ENCODE measurements at regions not wholly inside any gene's neighbourhood (a gene's known extent, or its start where the extent isn't known, plus 50 kb on each side); places are given as distances from the start of the nearest gene placed in this dataset.

DNA sequence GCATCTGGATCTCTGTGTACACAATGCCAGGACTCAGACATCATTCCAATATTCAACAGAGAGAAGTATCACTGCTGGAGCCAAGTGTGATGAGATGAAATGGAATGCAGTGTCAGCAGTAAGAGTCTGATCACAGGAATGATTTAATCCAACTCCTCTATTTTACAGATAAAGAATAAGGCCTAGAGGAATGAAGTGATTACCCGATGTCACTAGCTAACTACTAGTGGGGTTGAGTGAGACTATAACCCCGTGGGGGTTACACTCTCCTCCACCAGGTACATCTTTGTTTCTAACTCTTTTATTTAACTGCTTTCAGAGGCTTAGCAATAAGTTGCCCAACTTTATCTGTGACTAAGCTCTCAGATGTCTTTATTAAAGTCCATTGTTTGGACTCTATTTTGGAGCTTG lies 94.2 kb upstream of the FAT3 start:
- Mint-ChIP-seq H3K27ac (no peak overlapping the region), H3K9me3 (peaks cover 7 to 17% of the 10 kb centered on the region in 2 donors), H3K27me3 (ENCODE audit: low read depth in 2 of 2) (no peaks in the 10 kb centered on the region), H3K36me3 (no peaks in the 10 kb centered on the region), H3K4me3 (no peak overlapping the region), H3K4me1 (no peaks in the 10 kb centered on the region)
- H3K27me3 ChIP-seq (ENCODE audit: control insufficient read depth, insufficient read depth, low read length) = no peaks in the 10 kb centered on the region
- 57% methylated on average over 1 of the region's 2 CpGs for WGBS (ENCODE audit: insufficient coverage)
- TF ChIP-seq CTCF (IDR thresholded peaks at IDR 0.05) = no peak
- H3K4me1 ChIP-seq (ENCODE audit: control insufficient read depth, insufficient read depth, low read length) = no peaks in the 10 kb centered on the region
- H3K27ac ChIP-seq (ENCODE audit: low read length) = no peak overlapping the region
- ATAC-seq = no peak
- intact Hi-C loops (cut with micrococcal nuclease) = no loop called here
- H3K4me3 ChIP-seq (ENCODE audit: low read length) = no peak overlapping the region
- no peak for DNase-seq
- no peaks in the 10 kb centered on the region for H3K36me3 ChIP-seq (ENCODE audit: control insufficient read depth, insufficient read depth, low read length)
- no peaks in the 10 kb centered on the region for H3K9me3 ChIP-seq (ENCODE audit: control insufficient read depth, insufficient read depth, low read length)

- Mint-ChIP-seq H3K27me3 (ENCODE audit: low read depth in 2 of 2) (no peaks in the 10 kb centered on the region), H3K27ac (no peak overlapping the region), H3K4me3 (no peak overlapping the region), H3K36me3 (no peaks in the 10 kb centered on the region), H3K9me3 (peaks cover 7 to 19% of the 10 kb centered on the region in 2 donors), H3K4me1 (no peaks in the 10 kb centered on the region)
- 95% methylated on average over 1 of the region's 1 CpG for WGBS (ENCODE audit: insufficient coverage)
- Histone ChIP-seq H3K4me1 (ENCODE audit: control insufficient read depth, insufficient read depth, low read length) (no peaks in the 10 kb centered on the region), H3K27me3 (ENCODE audit: control insufficient read depth, insufficient read depth, low read length) (no peaks in the 10 kb centered on the region), H3K4me3 (ENCODE audit: low read length) (no peak overlapping the region), H3K36me3 (ENCODE audit: control insufficient read depth, insufficient read depth, low read length) (no peaks in the 10 kb centered on the region), H3K9me3 (ENCODE audit: control insufficient read depth, insufficient read depth, low read length) (no peaks in the 10 kb centered on the region), H3K27ac (ENCODE audit: low read length) (no peak overlapping the region)
- DNase-seq (no peak), ATAC-seq (no peak)
- no peak for TF ChIP-seq CTCF (IDR thresholded peaks at IDR 0.05)
- intact Hi-C loops (cut with micrococcal nuclease) = no loop called here
Measured at GRCh38 chr11:92129811-92130210, 94.8 kb upstream of the FAT3 start.

DNA sequence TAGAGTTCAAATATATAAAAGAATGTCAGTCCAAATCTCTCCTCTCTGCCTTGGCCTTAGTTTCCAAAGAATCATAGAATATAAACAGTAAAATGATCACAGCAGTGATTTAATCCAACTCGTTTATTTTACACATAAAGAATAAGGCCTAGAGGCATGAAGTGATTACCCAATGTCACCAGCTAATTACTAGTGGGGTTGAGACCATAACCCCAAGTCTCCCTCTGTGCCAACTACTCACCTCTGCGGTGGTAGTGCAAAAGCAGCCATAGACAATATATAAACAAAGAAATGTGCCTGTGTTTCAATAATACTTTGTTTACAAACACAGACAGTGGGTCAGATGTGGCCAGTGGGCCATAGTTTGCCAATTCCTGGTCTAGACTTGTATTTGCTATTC lies 96.6 kb upstream of the FAT3 start:
- Histone ChIP-seq H3K4me3 (ENCODE audit: low read length) (no peak overlapping the region), H3K9me3 (ENCODE audit: control insufficient read depth, insufficient read depth, low read length) (no peaks in the 10 kb centered on the region), H3K27me3 (ENCODE audit: control insufficient read depth, insufficient read depth, low read length) (no peaks in the 10 kb centered on the region), H3K36me3 (ENCODE audit: control insufficient read depth, insufficient read depth, low read length) (no peaks in the 10 kb centered on the region), H3K4me1 (ENCODE audit: control insufficient read depth, insufficient read depth, low read length) (no peaks in the 10 kb centered on the region), H3K27ac (ENCODE audit: low read length) (no peak overlapping the region)
- Mint-ChIP-seq H3K4me3 (no peak overlapping the region), H3K4me1 (no peaks in the 10 kb centered on the region), H3K27ac (no peak overlapping the region), H3K36me3 (no peaks in the 10 kb centered on the region), H3K9me3 (peaks cover 5 to 12% of the 10 kb centered on the region in 2 donors), H3K27me3 (ENCODE audit: low read depth in 2 of 2) (no peaks in the 10 kb centered on the region)
- intact Hi-C loops (cut with micrococcal nuclease) = no loop called here
- no peak for ATAC-seq
- no peak for TF ChIP-seq CTCF (IDR thresholded peaks at IDR 0.05)
- no peak for DNase-seq
- WGBS (ENCODE audit: insufficient coverage) = 85% methylated on average over 2 of the region's 2 CpGs

- no peak for TF ChIP-seq CTCF (IDR thresholded peaks at IDR 0.05)
- H3K4me3 Mint-ChIP-seq = no peak overlapping the region
Measured at GRCh38 chr11:92125321-92125720, 99.3 kb upstream of the FAT3 start.

More at GRCh38 chr11:92125321-92125720, 99.3 kb upstream of the FAT3 start:
- Mint-ChIP-seq H3K4me1 (no peaks in the 10 kb centered on the region), H3K27ac (no peak overlapping the region), H3K27me3 (ENCODE audit: low read depth in 2 of 2) (no peaks in the 10 kb centered on the region), H3K36me3 (no peaks in the 10 kb centered on the region), H3K9me3 (peaks cover 5 to 10% of the 10 kb centered on the region in 2 donors)
- Histone ChIP-seq H3K27ac (ENCODE audit: low read length) (no peak overlapping the region), H3K9me3 (ENCODE audit: control insufficient read depth, insufficient read depth, low read length) (peaks cover 3% of the 10 kb centered on the region), H3K4me1 (ENCODE audit: control insufficient read depth, insufficient read depth, low read length) (no peaks in the 10 kb centered on the region), H3K36me3 (ENCODE audit: control insufficient read depth, insufficient read depth, low read length) (no peaks in the 10 kb centered on the region), H3K27me3 (ENCODE audit: control insufficient read depth, insufficient read depth, low read length) (no peaks in the 10 kb centered on the region), H3K4me3 (ENCODE audit: low read length) (no peak overlapping the region)
- intact Hi-C loops (cut with micrococcal nuclease) = no loop called here
- no peak for DNase-seq
- no peak for ATAC-seq

Measured in natural killer cell (primary cell).